ENCODE measurements at regions not wholly inside any gene's neighbourhood (a gene's known extent, or its start where the extent isn't known, plus 50 kb on each side); places are given as distances from the start of the nearest gene placed in this dataset.
"Not testable (repeated sequence)": the region's sequence is repeated elsewhere in the genome, so short reads cannot be mapped to it uniquely, and the experiment has no call there.

DNA sequence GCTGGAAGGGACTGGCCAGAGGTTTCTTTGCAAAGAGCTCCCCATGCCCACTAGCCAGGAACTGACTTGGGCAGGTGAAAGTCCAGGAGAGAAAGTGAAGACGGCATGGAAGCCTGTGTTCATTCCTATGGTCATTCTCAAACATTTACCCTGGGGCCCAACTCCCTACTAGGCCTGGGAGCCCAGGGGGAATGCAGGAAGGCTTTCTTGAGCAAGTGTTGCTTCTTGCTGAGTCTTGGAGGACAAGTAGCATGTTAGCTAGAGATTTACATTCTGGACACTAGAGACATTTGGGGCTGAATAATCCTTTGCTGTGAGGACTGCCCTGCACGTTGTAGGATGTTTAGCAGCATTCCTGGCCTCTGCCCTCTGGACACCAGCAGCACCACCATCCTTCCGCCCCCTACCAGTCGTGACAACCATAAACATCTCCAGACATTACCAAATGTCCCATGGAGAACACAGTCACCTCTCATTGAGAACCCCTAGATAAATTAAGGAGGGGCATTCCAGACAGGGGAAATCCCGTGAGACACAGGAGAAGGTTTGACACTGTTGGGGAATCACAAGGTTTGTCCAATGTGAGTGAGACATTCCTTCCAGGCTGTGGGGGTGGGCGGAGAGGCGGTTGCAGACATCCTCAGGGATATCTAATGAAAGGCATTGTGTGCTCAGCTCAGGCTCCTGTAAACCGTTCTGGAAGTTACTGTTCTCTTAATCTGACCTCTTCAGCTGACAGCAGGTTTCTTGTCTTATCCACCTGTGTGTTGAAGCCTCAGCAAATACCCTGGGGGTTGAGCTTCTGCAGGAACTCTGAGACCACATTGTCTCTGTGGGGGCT is 236.2 kb downstream of the TLE3 start:
- no peak for DNase-seq (ENCODE audit: low read depth)

DNA sequence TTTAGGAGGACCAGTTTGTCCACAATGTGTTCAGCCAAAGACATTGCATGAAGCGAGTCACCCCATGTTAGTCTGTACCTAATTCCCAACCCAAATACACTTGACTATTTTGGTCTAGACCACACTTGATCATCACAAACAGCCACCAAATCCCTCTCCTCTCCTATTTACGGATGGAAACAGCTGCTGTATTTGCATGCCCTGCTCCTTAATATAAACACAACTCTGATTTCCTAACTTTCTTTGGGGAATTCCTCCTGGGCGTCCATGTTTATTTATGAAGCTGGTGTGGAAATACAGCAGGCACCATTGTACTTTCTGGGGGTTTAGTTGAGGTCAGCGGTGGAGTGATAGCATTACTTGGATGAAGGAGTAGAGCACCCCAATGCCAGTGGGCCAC is 235.2 kb downstream of the TLE3 start:
- DNase-seq (ENCODE audit: low read depth): no peak

DNA sequence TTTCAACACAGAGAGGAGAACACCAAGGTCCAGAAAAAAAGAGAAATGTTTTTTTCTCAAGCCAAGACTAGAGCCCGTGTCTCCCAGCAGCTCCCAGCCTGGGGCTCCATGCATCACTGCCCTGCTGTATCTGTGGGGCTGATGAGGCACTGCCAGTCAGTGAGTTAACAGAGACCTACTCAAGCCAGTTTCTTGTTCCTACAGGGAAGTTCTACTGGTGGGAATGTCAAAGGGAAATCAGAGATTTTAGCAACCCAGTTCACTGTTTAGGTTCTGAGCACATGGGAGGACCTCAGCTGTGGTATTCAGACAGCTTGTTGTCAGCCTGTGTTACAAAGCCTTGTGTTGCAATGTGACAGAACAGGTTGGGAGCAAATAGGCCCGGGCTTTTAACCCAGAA is 234.3 kb downstream of the TLE3 start:
- no peak for DNase-seq (ENCODE audit: low read depth)

DNA sequence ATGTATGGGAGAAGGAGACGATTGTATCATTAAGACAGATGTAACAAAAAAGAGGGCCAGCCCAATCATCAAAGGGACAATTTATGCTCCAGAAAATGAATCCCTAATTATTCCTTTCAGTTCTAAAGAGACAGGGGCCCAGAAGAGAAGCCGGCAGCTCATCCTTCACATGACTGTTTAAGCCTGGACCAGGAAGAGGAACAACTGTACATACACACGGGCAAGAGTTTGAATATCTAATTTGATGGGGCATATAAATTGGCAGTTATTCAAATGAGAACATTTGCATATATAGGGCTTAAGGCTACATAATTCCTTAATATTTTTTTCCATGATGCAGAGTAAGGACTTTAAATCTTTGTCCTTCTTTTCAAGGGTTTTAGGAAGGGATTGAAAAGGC is 232.3 kb downstream of the TLE3 start:
- DNase-seq (ENCODE audit: low read depth): no peak

GRCh38 chr15:69868756-69869155 is 229.0 kb downstream of the TLE3 start:
- DNase-seq (ENCODE audit: low read depth): no peak

- DNase-seq (ENCODE audit: low read depth): no peak
Measured at GRCh38 chr15:69869291-69869690, 228.4 kb downstream of the TLE3 start.

- DNase-seq (ENCODE audit: low read depth): no peak
Measured at GRCh38 chr15:69869881-69870505, 227.7 kb downstream of the TLE3 start.

DNA sequence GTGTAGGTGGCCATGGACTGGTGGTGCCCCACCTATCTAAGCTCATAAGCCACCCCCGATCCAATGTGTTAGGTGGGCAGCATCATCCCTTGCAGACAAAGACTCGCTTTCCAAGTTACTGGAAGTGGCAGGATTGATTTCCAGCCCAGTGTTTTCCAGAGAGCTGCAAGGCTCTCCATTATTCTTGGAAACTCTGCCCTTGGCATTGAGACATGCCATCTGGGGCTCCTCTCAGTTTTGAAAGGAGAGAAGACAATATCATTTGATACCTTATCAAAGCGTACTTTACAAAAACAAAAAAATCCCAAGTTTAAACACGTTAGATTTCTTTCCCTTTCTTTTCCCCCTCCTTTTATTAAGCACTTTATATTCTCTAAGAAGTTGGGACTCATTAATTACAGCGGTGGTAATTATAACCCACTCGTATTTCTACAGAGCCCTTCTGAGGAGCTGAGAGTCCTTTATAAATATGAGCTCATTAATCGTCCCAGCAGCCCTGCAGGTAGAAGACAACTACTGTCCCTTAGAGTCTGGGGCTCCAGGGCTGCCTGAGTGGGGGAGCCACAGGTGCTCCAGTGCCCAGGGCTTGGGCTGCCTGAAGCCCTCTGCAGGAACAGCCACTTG is 226.1 kb downstream of the TLE3 start:
- no peak for DNase-seq (ENCODE audit: low read depth)

DNA sequence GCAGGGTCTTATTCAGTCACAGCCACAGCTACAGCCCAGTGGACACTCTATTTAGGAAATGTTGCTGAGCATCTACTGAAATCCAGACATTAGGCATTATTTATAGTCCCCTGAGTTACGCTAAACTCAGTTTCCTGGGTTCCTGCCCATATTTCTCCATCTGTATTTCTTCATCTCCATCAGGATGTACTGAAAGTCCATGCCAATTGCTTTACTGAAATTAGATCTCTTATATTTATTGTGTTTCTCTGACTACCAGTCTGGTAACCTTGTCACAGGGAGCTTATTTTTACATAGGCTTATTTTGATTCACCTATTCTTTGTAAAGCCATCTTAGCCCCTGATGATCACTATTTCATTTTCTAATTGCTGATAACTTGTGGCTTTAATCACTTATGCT is 223.9 kb downstream of the TLE3 start:
- DNase-seq (ENCODE audit: low read depth): no peak

DNA sequence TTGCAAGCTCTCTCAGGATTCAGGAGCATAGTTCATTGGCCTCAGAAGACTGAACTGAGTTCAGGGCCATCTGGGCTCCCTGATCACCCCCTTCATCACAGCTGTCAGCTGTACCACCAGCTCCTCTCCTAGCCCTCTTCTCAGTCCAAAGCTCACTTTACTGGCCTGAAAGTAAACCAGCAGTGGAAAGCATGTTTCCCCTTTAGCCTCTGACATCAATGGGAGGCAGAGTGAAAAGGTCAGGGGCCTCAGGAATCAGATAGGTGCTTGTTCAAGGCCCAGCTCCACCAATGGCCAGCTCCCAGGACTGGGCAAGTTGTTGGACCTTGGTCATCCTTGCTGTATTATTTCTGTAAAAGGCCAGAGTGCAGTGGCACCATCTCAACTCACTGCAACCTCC is 223.4 kb downstream of the TLE3 start:
- no peak for DNase-seq (ENCODE audit: low read depth)

DNA sequence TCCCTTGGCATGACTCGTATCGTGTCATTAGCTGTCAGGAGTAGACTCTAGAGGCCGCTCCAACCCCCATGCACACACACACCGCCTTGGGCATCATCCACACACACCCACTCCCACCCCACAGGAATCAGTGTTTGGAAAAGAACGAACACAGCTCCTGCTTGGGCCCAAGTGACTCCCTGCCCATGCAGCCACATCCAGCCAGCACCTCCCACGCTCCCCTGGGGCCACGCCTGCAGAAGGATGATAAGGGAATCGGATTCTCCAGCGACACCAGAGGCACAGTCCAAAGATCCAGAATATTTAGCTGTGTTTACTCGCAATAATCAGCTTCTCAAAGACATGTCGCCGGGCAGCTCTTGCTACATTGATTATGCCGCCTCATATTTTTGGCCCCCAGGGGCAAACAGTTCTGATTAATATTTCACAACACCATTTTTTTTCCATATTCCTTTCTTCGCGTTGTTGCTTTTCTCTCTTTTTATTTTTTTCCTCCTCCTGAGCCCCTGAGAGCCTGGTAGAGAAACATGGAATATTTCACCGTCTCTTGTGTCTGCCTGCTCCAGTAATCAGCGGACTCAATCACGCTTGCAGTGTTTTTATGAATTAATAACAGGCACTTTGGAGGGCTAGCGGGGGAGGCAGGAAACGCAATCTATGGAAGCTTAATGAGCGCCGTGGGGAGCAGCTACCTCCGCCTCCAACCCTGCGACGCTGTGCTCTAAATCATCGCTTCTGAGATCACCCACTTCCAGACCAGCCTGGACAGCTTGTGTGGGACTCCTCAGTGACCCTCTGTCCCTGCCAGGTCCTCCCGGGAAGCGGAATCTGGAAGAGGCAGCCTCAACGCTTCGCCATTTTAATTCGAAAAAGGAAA is 221.4 kb downstream of the TLE3 start:
- no peak for DNase-seq (ENCODE audit: low read depth)

GRCh38 chr15:69879963-69880362 is 217.8 kb downstream of the TLE3 start:
- not testable (repeated sequence) for DNase-seq (ENCODE audit: low read depth)

DNA sequence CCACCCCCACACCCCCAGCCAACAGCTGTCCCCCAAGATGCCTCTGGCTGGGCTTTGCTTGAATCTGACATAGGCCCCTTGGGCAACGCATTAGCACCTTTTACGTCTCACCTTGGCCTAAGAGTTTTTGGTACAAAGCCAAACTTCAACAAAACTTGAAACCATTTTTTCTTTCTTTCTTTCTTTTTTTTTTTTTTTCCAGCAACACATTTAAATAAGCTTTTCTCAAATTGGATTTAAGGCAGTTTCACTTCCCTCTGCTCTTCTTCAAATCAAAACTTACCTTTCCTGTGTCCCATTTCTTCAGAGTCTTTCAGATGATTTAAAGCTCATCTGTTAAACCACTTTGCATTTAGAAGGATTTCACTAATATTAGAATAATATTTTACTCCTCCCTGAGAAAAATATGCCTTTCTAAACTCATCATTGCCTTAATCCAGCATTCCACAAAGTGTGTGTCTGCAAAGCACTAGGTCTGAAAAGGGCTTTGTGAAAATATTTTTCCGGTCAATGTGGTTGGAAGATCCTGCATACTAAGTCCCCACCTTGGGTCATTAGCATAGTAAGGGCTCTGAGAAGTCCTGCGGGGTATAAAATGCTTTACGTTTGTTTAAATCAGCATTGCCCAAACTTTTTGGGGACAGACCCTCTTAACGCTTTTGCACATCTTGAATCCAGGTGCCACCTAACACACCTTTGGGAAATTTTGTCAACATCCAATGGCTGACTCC is 217.0 kb downstream of the TLE3 start:
- DNase-seq (ENCODE audit: low read depth): no peak

- DNase-seq (ENCODE audit: low read depth): no peak
Measured at GRCh38 chr15:69881302-69881670, 216.4 kb downstream of the TLE3 start.

DNA sequence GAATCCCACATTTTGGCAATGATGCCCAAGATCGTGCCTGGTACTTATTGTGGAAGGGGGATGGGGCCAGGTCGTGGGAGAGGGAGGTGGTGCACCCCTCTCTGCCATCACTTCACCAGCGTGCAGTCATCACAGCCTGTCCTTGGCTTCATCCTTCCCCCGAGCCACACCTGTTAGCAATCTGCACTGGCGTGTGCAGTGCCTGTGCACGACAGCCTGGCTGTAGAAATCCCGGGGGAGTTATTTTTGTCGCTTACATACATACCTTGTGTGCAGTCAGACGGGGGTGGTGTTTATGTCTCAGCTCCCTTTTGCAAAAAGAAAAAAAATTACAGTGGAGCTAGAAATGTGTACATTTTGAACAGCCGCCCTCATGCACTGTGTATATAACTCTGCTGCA is 216.0 kb downstream of the TLE3 start:
- DNase-seq (ENCODE audit: low read depth): no peak

GRCh38 chr15:69883306-69883705 is 214.4 kb downstream of the TLE3 start:
- DNase-seq (ENCODE audit: low read depth): no peak

DNA sequence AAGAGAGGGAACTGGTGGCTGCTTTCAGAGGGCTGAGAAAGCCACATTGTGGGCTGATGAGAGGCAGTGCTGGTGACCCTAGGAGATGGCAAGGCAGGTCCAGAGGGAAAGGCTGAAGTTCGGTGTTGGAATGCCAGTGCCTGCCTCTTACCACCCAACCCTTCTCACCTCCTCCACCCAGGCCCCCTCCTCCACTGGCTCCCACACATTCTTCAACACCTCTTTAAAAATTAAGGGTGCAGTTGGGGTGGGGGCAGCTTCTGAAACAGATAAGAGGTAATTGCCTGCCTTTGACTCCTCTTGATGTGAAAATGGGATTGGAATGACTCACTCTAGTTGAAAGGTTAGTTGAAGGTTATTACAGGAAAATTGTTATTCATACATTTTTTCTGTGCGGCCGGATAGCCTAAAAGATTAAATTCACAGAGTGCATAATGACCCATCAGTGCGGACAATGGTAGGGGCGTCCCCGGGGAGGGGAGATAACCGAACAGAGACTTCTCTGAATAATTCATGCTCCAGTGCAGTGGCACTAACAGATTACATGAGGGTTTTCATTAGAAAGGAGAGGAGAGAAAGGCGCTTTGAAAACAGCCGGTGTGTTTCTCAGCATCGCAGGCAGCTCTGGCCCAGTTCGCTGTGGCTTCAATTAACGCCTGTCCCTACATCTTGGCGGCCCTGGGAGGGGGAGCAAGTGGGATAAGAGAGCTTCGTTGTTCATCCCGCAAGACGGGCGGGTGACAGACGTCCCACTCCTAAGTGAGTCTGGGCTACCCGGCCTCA is 212.4 kb downstream of the TLE3 start:
- DNase-seq (ENCODE audit: low read depth): no peak

DNA sequence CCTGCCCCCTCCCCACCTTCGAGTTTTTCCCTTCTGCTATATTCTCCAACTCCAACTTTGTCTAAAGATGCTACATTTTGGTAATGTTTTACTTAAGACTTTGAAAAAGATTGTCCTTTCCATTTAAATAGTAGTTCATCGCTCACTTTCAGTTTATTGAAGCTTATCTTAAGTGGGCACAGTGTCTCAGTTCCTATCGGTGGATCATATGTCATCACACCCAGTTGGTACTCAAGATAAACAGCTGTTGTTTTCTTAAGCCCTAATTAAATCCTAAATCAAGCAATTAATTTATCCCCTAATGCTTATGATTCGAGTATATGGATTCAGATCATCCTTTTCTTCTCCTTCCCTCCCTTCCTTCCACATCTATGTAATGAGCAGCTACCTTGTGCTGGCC is 210.7 kb downstream of the TLE3 start:
- no peak for DNase-seq (ENCODE audit: low read depth)

DNA sequence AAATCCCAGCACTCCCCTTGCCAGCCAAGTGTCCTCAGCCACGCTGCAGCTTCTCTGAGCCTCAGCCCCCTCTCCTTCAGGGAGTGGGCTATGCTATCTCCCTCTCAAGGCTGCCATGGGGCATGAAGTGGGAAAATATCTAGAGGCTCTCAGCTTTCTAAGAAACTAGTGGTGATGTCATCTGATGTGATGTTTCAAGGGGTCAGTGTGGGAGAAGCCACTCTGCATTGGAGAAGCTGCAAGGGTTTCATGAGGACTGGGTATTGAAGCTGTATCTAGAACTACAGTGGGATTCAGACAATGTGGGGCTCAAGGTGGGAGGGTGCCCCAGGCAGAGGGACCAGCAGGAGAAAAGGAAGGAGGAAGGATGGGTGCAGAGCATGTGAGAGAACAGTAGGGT is 210.2 kb downstream of the TLE3 start:
- DNase-seq (ENCODE audit: low read depth): no peak

DNA sequence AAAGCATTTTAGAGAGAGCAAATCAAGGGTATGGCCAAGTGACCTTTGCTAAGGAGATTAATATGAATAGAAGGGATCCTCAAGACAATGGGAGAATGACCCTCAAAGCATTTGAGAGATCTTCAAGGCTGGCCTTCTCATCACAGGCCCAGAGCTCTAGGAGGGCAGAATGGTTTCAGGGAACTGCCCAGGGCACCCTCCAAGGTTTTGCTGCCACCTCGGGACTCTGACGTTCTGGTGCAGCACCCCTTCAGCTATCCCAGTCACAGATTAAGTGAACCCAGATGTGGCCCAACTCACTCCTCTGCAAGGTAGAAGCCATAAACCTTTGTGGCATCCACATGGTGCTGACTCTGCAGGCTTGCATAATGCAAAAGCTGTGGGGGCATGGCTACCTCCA is 209.3 kb downstream of the TLE3 start:
- no peak for DNase-seq (ENCODE audit: low read depth)

DNA sequence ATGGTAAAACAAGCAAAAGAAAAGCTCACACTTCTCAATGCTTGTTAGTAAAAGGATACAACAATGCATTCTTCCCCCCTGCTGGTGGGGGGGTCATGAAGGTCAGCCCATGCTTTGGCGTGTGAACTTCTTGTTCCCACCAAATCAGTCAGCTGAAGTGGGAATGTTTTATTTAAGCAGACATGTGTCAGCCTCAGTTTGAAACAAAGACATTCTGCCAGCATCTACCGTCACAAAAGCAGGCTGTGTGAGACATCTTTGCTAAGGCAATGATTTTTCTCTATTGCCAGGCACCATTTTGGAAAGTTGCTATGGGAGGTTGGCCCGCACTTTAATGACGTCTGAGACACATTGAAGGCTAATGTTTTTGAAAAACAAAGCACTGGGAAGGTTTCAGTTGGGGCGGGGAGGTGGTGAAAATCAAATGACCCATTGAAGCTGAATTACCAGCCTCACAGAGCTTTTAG is 206.6 kb downstream of the TLE3 start:
- no peak for DNase-seq (ENCODE audit: low read depth)
